GM21526 (cell line): ENCODE measurements at regions not wholly inside any gene's neighbourhood (a gene's known extent, or its start where the extent isn't known, plus 50 kb on each side); places are given as distances from the start of the nearest gene placed in this dataset.

Source experiments
- ATAC-seq: cut with Tn5 transposase; IDR thresholded peaks from one replicate; pipeline ENCODE4 v1.9.1; 2021; ENCODE audit warnings: moderate library complexity; ENCODE audit not compliant: unreplicated experiment, low FRiP score

GRCh38 chr20:17840423-17840822 lies 128.2 kb downstream of the SNX5 start:
- ATAC-seq: no peak

- no peak for ATAC-seq
Observed at GRCh38 chr20:17838921-17839320, 129.7 kb downstream of the SNX5 start.

- no peak for ATAC-seq
Observed at GRCh38 chr20:17837179-17837578, 131.4 kb downstream of the SNX5 start.

DNA sequence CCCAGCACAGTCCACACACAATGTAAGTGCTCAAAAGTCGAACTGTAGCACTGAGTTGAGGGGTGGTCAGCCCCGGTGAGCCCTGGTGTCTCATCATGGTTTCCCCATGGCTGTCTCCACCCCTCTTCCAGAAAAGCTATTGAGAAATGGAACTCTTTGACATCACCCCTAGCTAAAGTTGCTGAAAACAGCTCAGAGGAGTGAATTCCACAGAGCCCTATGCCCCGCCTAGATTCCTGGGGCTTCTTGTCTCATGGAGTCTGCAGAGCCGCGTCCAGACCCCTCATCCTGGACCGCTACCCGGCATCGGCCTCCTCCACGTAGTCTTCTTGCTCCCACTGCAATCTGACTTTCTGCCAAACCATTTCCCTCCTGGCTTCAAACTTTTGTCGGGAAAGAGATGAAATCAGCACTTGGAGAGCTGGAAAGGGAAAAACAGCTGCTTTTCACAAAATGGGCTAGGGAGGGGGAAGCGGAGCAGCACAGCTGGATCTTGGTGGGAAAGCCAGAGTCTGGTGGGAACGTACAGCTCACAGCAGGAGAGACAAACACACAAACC lies 132.2 kb downstream of the SNX5 start:
- no peak for ATAC-seq

DNA sequence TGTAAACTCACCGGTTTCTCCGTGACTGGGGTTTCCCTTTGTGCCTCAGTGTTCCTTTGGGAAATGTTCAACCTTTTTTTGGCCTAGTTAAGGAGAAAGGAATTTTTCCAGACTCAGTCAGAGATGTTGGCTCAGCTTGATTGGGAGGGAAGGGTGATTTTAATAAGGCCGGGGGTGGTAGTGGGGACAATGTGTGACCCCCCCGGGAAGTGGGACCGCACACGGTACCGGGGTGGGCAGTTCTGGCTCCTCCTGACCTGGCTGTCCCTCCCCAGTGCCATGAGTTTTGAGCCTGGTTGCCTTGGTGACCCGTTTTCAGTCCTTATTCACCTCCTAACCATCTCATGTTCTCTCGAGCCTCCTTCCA lies 132.7 kb downstream of the SNX5 start:
- no peak for ATAC-seq

DNA sequence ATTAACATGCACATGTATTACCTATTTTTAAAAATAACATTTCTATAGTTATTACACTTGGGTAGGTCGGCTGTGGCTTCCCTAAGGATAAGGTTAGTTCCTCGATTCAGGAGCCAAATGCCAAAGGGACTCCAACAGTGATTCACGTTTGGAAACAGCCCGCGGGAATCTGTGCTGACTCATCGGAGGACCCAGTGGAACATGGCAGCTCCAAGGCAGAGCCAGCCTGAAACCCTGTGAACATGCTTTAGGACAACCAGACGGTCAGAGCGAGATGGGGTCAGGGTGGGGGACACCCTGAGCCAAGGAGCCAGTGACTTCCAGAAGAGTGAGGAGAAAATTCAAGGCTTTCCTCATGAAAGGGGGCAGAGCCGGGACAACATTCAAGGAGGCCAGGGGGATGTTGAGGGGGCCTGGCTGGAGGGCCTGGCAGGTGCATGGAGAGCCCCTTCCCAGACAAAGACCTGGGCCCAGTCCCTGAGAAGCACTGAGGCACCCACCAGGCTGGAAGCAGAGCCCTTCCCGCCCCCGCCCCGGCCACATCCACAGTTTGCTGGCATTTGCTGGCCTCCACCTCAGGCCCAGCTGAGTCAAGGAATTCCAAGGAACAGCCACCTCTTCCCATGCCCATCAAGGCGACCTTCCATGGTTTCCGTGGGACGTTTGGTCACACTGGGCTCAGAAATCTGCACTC lies 133.2 kb downstream of the SNX5 start:
- ATAC-seq: no peak

DNA sequence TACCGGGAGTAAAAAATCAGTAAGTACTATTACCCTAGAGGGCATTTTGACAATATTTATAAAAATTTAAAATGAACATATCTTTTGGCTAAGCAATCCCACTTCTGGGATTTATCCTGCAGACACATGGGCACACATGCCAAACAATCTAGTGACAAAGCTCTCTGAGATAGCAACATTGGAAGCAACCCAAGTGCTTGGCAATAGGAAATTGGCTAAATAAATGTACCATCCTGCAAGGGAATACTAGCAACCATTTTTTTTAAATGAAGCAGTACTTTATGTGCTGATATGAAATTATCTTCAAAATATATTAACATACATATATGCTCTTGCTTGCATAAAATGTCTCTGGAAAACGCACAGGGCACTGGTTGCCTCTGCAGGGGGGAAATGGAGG lies 133.8 kb downstream of the SNX5 start:
- no peak for ATAC-seq

GRCh38 chr20:17833036-17833674 lies 133.4 kb downstream of the BANF2 start:
- no peak for ATAC-seq

DNA sequence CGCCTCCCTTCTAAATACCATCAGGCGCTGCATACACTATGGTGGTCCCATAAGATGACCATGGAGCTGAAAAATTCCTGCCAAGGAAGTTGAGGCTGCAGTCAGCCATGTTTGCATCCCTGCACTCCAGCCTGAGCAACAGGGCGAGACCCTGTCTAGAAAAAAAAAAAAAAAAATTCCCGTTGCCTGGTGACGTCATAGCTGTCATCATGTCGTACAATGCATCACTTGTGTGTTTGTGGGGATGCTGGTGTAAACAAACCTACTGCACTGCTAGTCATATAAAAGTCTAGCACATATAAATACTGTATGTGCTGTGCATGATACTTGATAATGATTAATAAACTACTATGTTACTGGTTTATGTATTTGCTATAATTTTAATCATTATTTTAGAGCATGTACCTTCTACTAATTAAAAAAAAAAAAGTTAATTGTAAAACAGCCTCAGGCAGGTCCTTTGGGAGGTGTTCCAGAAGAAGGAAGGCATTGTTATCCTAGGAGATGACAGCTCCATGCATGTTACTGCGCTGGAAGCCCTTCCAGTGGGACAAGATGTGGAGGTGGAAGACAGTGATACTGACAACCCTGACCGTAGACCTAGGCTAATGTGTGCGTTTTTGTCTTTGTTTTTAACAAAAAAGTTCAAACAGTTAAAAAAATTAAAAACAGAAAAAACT lies 132.6 kb downstream of the BANF2 start:
- no peak for ATAC-seq

DNA sequence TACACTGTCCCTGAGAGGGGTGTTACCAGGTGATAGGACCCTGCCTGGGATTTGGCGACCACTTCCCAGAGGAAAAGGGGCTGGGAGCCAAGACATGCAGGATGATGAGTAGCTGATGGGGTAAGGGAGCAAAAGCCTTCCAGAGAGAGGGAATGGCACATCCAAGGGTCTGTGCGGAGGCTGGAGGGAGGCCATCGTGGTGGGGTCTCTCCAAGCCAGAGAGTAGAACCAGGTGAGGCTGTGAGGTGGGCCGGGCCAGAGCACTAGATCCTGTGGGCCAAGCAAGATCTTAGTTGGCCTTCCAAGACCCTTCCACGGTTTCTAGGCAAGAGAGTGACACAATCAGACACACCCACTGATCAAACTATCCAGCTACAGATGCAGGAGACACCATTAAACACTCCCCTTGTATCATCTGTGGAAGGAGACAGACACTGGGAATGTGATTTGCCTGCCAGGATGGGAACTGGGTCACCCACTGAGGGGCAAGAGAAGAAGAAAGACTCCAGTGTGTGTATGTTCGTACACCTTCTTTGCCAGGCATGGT lies 128.9 kb downstream of the BANF2 start:
- ATAC-seq: no peak

GRCh38 chr20:17827759-17828559 lies 128.2 kb downstream of the BANF2 start:
- ATAC-seq: no peak

- no peak for ATAC-seq
Observed at GRCh38 chr20:17827079-17827478, 127.3 kb downstream of the BANF2 start.

GRCh38 chr20:17825960-17826843 lies 126.4 kb downstream of the BANF2 start:
- peak; percentile 86 for ATAC-seq

DNA sequence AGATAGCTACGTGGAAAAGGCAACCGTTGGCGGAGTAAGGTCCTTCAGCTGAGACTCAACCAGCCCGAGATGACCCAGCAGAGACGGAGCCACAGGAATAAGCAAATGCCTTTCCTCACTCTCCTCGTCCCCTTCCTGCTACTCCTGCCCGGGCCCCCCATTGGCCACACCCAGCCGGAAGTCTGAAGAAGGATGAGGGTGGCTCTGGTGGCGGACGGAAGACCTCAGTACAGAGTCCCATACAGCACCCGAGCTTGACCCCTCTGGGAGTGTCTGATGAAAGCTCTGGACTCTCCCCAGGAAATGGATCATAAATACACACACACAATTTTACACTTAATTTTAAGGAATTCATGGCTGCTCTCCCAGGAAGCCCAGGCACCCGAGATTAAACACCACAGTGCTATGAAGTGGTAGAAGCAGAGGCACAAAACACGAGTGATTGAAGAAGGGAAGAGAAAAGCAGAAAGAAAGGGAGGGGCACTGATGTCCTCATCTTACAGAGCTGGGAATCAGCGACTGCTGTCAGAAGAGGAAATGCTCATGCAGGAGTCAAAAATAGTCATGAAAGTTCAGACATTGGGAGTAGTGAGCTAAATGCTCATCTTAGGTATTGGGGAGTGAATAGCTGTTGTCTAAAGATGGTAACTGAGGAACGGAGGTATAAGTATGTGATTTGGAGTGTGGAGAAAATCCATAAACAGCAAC lies 125.6 kb downstream of the BANF2 start:
- no peak for ATAC-seq

GRCh38 chr20:17824676-17825251 lies 125.0 kb downstream of the BANF2 start:
- no peak for ATAC-seq

DNA sequence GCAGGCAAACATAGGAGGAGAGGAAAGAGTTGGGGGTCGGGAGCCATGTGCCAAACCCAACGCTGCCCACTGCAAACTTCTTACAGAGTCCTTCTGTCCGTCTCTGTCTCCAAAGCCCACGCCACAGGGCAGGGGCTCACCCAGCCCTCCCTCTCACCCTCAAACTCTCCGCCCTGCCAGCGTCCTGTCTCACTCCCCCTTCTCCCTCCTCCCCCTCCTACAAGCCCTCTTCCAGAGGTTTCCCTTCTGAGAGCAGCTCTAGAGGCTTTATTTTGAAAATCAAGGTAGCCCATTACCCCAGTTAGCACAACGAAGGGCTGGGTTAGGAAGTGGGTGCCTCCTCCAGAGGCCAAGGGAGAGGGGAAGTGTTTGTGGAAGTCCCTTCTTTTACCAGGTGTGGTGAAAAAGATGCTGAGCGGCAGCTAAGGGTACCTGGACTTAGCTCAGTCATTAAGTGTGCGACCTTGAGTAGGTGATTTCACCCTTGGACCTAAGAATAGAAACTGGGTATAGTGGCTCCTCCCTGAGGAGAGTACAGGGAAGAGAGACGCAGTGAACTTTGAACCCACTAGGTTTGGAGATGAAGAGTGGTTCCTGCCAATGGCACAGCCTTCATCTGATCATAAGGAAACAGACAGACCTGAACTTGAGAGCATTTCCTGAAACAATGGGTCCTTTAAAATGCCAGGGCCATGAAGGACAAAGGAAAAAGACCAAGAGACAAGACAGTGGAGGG lies 123.8 kb downstream of the BANF2 start:
- no peak for ATAC-seq

DNA sequence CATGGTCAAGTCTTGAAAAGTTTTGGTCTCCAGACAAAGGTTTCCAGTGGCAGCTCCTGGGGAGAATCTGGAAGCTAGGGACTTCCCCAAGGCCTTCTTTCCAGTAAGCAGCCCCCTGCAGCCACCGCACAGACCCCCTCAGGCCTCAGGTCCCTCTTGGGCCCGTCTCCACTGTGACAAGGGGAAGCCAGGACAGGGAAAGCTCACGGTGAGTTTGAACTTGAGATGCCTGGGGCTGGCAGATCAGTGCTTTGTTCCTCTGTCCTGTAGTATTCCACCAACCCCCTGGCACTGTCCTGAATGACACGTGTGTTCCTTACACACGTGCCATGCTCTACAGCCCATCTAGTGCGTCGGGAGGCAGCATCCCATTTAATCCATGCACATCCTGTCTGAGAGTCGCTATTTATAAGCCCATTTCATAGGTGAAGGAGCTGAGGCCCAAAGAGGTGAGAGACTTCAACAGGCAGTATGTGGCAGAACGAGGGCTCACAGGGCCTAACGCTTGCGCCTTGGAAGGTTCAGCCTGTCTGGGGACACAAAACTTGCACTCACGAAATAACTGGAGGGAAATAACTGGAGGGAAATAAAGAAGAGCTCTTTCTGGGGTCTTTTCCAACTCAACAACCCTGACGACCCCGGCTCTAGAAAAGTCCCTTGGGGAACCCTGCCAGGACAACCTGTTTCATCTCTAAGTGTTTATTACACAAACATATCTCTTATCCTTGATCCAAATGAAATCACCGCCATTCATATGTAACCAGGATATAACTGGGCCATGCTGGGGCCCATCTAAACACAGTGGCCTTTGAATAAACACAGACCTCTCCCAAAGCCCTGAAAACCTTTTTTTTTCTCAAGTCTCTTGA lies 123.0 kb downstream of the BANF2 start:
- no peak for ATAC-seq
